Endothelial cell of umbilical vein (primary cell): ENCODE measurements at regions not wholly inside any gene's neighbourhood (a gene's known extent, or its start where the extent isn't known, plus 50 kb on each side); places are given as distances from the start of the nearest gene placed in this dataset.

ENCODE experiments used
- CTCF ChIP-seq, 2 donors: IDR thresholded peaks; 1 replicate in 1 of 2; 2 replicates in 1 of 2; pipeline ENCODE4 v1.5.1; 2011; ENCODE audit warnings: low read length in 2 of 2, mild to moderate bottlenecking in 2 of 2, moderate library complexity in 2 of 2, control low read depth in 1 of 2, inconsistent platforms in 1 of 2, low read depth in 1 of 2; ENCODE audit not compliant: insufficient read depth in 1 of 2; ENCODE audit errors: extremely low read depth in 1 of 2
- EZH2 ChIP-seq: IDR thresholded peaks from 2 replicates; pipeline ENCODE4 v1.6.1; 2012; ENCODE audit warnings: borderline replicate concordance, low read depth, mild to moderate bottlenecking, moderate library complexity, low read length, inconsistent platforms; ENCODE audit not compliant: severe bottlenecking
- MYC ChIP-seq: IDR thresholded peaks from one replicate; pipeline ENCODE4 v1.6.1; 2011; ENCODE audit warnings: mild to moderate bottlenecking, low read depth, low read length
- POLR2A ChIP-seq: IDR thresholded peaks from 2 replicates; pipeline ENCODE4 v1.6.1; 2012; ENCODE audit warnings: low read depth, mild to moderate bottlenecking, control low read depth, low read length

- no peak for TF ChIP-seq CTCF (IDR thresholded peaks at IDR 0.05; ENCODE audit: extremely low read depth in 1 of 2, insufficient read depth in 1 of 2, low read depth in 1 of 2, low read length in 2 of 2)
- TF ChIP-seq POLR2A, result no peak
- no peak for TF ChIP-seq EZH2
- TF ChIP-seq MYC, result no peak
These were observed 569.8 kb downstream of the QKI start for GRCh38 chr6:163984124-163984936.
